ENCODE measurements at regions not wholly inside any gene's neighbourhood (a gene's known extent, or its start where the extent isn't known, plus 50 kb on each side); places are given as distances from the start of the nearest gene placed in this dataset.
A peak's percentile ranks its signal among the peaks of the same experiment; 100 is the strongest.

DNA sequence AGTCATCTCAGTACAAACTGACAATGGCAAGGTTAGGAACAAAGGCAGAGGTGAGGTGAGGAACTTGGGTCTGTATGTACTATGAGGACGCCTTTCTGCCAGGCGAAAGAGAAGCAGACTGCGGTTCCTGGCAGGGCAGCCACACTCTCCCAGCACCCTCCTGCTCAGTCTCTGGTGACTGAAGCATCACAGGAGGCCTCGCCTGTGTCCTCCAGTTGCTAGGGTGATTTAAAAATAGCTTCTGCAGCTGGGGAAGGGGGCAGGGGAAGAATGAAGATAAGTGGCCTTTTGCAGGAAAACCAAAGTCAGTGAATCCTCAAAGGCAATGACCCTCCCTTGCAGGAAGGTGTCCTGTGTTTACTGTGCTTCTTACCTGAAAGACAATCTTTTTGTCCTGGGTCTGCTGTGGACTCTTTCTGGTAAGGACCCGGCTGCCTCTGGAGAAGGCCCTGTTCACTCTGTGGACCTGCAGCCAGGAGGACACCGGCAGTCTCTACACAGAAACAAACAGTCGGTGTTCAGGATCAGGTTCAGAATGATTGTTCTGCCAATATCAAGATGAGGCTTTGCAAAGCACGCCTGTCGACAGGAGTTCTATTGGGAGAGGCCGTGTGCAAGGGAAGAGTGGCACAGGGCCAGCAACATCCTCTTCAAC is 65.7 kb upstream of the DGKG start:
- Histone ChIP-seq H3K9ac (ENCODE audit: insufficient read length) (no peak overlapping the region), H3K36me3 (ENCODE audit: insufficient read depth, low read length) (no peaks in the 10 kb centered on the region), H3K9me3 (ENCODE audit: low read depth, low read length) (no peaks in the 10 kb centered on the region), H3K4me3 (no peak overlapping the region), H3K27ac (no peak overlapping the region)
- no peak for DNase-seq (ENCODE audit: low read depth, low spot score)
- TF ChIP-seq EZH2 (IDR thresholded peaks at IDR 0.05) (no peak), POLR2AphosphoS5 (IDR thresholded peaks at IDR 0.05; ENCODE audit: borderline replicate concordance, low read depth, low read length) (no peak), FOXP2 (optimal IDR thresholded peaks at IDR 0.05; ENCODE audit: control extremely low read depth, extremely low read length, insufficient read depth) (no peak)

DNA sequence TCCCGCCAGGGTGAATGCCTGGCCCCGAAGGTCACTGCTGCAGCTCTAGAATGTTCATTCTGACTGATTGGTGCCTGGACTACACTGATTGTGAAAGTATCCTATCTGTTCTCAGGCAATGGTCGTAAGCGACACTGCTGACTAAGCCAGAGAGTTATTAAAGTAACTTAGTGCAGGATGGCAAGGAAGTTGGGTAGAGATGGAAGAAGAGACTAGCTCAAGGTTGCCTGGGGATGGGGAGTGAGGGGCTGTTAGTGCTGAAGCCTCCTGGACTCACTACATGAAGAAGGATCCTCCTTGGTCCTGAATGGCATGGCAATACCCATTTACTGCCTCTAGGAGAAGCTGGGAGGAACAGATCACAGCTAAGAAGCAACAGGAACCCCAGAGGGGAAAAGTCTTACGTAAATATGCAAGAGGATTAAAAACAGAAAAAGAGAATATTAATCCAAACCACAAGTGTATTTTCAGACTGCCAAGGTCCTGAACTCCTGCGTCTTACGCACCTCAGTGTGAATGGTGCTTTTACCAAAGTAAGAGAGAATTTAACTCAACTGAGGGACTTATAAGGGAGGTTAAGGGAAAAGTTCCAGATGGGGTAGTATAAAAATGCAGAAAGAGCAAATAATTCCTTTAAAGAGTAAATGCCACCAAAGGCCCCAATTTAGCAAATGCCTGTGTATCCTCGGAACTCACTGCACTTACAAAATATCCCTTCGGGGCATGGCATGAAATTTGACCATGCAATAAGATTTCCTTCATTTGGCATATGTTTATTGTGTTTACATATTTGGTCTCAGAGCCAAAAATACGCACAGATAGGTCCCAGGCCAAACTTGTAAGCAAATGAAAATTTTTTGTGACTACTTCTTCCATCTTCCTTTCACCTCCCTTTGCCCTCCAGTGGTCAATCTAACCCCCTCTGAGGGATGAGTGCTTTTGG is 64.0 kb upstream of the DGKG start:
- TF ChIP-seq POLR2AphosphoS5 (IDR thresholded peaks at IDR 0.05; ENCODE audit: borderline replicate concordance, low read depth, low read length) (no peak), FOXP2 (optimal IDR thresholded peaks at IDR 0.05; ENCODE audit: control extremely low read depth, extremely low read length, insufficient read depth) (no peak), EZH2 (IDR thresholded peaks at IDR 0.05) (no peak)
- no peaks in the 10 kb centered on the region for H3K36me3 ChIP-seq (ENCODE audit: insufficient read depth, low read length)
- no peaks in the 10 kb centered on the region for H3K9me3 ChIP-seq (ENCODE audit: low read depth, low read length)

DNA sequence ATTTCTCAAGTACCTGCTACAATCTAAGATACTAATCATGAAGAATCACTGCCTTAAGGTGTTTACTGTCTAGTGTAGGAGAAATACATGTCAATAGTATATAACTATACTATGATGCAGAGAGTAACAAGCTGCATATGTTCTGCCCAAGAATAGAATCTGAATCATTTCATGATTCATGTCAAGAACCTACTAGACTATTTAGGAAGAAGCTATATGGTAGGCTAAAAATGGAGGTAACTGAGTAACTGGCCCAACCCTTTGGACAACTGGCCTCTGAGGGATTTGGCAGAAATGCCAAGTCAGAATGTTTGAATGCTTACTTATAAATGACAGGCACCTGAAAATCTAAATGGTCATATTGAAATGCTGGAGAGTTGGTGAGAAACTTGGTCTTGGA is 59.9 kb upstream of the DGKG start:
- H3K9ac ChIP-seq (ENCODE audit: insufficient read length) = no peak overlapping the region
- no peaks in the 10 kb centered on the region for H3K36me3 ChIP-seq (ENCODE audit: insufficient read depth, low read length)
- no peak for DNase-seq (ENCODE audit: low read depth, low spot score)
- no peak overlapping the region for H3K27ac ChIP-seq
- no peak for TF ChIP-seq FOXP2 (optimal IDR thresholded peaks at IDR 0.05; ENCODE audit: control extremely low read depth, extremely low read length, insufficient read depth)
- no peak for TF ChIP-seq EZH2 (IDR thresholded peaks at IDR 0.05)
- no peak for TF ChIP-seq POLR2AphosphoS5 (IDR thresholded peaks at IDR 0.05; ENCODE audit: borderline replicate concordance, low read depth, low read length)
- no peak overlapping the region for H3K4me3 ChIP-seq
- no peaks in the 10 kb centered on the region for H3K9me3 ChIP-seq (ENCODE audit: low read depth, low read length)

More for the DNA sequence above, 64.0 kb upstream of the DGKG start:
- H3K4me3 ChIP-seq = no peak overlapping the region; the same call in 1 of the 2 replicates
- no peak overlapping the region for H3K27ac ChIP-seq
- no peak overlapping the region for H3K9ac ChIP-seq (ENCODE audit: insufficient read length)
- peak; percentile 51 for DNase-seq (ENCODE audit: low read depth, low spot score)

DNA sequence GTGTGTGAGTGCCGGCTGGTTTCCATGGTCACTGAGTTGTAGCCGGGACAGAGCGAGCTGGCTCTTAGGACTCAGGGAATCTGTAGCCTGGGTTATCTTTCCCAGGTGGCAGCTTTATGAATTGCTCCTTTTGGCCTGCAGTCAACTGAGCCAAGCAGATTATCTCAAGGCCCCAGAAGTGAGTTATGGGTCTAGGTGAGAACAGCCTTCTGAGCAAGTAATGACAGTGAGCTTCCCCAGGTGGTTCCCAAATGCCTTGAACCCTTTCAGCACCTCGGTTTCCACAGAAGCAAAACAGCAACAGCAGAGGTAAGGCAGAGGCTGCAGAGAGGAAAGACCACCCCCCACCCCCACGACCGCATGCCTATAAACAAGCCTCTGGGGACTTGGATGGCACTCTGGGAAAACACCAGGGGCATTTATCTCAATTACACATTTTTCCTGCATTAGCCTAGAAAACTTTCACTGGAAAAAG is 56.7 kb upstream of the DGKG start:
- no peak overlapping the region for H3K27ac ChIP-seq
- no peak overlapping the region for H3K9ac ChIP-seq (ENCODE audit: insufficient read length)
- peak; percentile 34 for DNase-seq (ENCODE audit: low read depth, low spot score)
- H3K9me3 ChIP-seq (ENCODE audit: low read depth, low read length) = no peaks in the 10 kb centered on the region
- H3K4me3 ChIP-seq = no peak overlapping the region
- TF ChIP-seq EZH2 (IDR thresholded peaks at IDR 0.05) = no peak
- no peak for TF ChIP-seq POLR2AphosphoS5 (IDR thresholded peaks at IDR 0.05; ENCODE audit: borderline replicate concordance, low read depth, low read length)
- TF ChIP-seq FOXP2 (optimal IDR thresholded peaks at IDR 0.05; ENCODE audit: control extremely low read depth, extremely low read length, insufficient read depth) = no peak
- H3K36me3 ChIP-seq (ENCODE audit: insufficient read depth, low read length) = no peaks in the 10 kb centered on the region

DNA sequence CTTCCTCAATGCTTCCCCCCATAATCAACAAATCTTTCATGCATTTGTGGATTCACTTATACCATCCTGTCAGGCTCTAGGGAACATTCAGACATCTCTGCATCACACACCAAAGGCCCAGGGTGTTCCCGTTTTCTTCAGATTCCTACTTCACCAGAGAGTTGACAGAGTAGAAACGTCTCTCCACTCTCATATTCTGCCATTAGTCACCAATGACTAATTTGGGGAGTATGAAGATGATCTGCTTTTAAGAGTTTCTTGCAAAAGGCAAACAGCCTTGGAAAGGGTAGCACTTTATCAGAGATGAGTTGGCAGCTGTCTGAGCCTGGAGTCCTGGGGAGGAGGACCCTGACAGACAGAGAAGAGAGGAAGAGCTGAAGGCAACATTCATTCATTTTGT is 55.8 kb upstream of the DGKG start:
- DNase-seq (ENCODE audit: low read depth, low spot score) = no peak
- no peak for TF ChIP-seq POLR2AphosphoS5 (IDR thresholded peaks at IDR 0.05; ENCODE audit: borderline replicate concordance, low read depth, low read length)
- TF ChIP-seq FOXP2 (optimal IDR thresholded peaks at IDR 0.05; ENCODE audit: control extremely low read depth, extremely low read length, insufficient read depth) = no peak
- H3K27ac ChIP-seq = no peak overlapping the region

DNA sequence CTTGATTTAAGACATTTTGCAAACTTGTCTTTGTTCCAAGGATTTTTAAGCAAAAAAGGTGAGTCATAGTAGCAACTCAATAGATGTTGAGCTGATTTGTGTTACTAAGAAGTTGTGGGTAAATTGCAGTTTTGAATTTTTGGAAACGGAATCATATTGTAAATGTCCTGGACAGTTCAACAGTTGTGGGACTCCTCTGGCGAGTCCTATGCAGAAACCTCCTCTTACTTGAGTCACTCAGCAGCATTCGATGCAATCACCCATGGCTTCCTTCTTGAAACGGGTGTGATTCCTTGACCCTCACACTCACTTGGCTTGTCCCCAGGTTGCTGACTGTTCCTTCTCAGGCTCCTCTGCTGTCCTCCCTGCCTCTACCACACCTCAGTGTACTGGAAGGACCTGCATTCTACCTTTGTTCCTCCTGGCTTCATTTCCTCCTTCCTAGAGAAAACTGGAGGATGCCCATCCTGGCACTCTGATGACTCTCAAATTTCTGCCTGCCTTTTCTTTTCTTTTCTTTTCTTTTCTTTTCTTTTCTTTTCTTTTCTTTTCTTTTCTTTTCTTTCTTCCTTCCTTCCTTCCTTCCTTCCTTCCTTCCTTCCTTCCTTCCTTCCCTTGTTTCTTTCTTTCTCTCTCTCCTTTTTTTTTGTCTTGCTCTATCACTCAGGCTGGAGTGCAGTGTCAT is 52.8 kb upstream of the DGKG start:
- Histone ChIP-seq H3K4me3 (no peak overlapping the region), H3K9ac (ENCODE audit: insufficient read length) (no peak overlapping the region), H3K36me3 (ENCODE audit: insufficient read depth, low read length) (no peaks in the 10 kb centered on the region), H3K27ac (no peak overlapping the region), H3K9me3 (ENCODE audit: low read depth, low read length) (no peaks in the 10 kb centered on the region)
- no peak for DNase-seq (ENCODE audit: low read depth, low spot score)
- TF ChIP-seq FOXP2 (optimal IDR thresholded peaks at IDR 0.05; ENCODE audit: control extremely low read depth, extremely low read length, insufficient read depth) = no peak
- no peak for TF ChIP-seq POLR2AphosphoS5 (IDR thresholded peaks at IDR 0.05; ENCODE audit: borderline replicate concordance, low read depth, low read length)
- TF ChIP-seq EZH2 (IDR thresholded peaks at IDR 0.05) = no peak

More for the DNA sequence above, 55.8 kb upstream of the DGKG start:
- H3K9ac ChIP-seq (ENCODE audit: insufficient read length) = no peak overlapping the region
- H3K36me3 ChIP-seq (ENCODE audit: insufficient read depth, low read length) = no peaks in the 10 kb centered on the region
- no peak overlapping the region for H3K4me3 ChIP-seq
- no peaks in the 10 kb centered on the region for H3K9me3 ChIP-seq (ENCODE audit: low read depth, low read length)

DNA sequence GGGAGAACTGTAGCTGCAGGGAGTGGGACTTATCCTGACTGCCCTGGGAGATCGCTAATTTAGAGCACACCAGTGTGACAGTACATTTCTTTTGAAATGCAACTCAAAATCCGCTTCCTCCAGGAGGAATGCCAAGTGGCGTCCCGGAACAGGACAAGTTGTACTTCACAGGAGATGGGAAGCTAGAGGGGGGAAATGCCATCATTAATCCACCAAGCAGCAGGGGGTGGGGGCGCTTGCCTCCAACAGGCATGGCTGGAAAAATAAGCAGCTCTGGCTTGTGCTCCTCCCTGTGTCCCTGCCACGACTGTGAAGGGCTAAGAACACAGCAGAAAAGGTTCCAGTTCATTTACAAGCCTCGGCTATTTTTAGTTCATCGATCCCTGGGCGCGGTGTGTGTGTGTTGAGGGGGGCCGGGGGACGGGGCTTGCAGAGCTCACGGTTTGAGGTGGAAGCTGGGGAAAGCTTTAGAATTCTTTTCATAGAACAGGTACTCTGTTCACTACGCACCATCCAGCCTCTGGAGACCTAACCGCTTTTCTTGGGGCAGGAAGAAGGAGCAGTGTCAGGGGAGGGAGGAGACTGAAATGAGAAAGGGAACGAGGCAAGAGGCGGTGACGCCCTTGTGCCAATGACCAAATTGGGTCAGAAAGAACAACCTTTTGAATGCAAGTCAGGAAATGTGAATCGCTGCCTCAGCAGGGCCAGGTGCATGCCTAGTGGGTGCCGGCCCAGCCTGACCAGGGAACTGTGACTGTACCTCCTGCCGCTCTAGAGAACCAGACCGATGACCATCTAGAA is 51.8 kb upstream of the DGKG start:
- DNase-seq (ENCODE audit: low read depth, low spot score) = peak; percentile 53
- TF ChIP-seq EZH2 (IDR thresholded peaks at IDR 0.05) = no peak
- peak; percentile 62 for TF ChIP-seq FOXP2 (optimal IDR thresholded peaks at IDR 0.05; ENCODE audit: control extremely low read depth, extremely low read length, insufficient read depth)
- H3K9ac ChIP-seq (ENCODE audit: insufficient read length) = peak overlapping the region; percentile 12

More for the DNA sequence above, 51.8 kb upstream of the DGKG start:
- Histone ChIP-seq H3K27ac (no peak overlapping the region), H3K36me3 (ENCODE audit: insufficient read depth, low read length) (no peaks in the 10 kb centered on the region), H3K9me3 (ENCODE audit: low read depth, low read length) (no peaks in the 10 kb centered on the region), H3K4me3 (peak overlapping the region; percentile 73)

Measured in SK-N-MC (cell line).